ENCODE measurements at regions not wholly inside any gene's neighbourhood (a gene's known extent, or its start where the extent isn't known, plus 50 kb on each side); places are given as distances from the start of the nearest gene placed in this dataset.

DNA sequence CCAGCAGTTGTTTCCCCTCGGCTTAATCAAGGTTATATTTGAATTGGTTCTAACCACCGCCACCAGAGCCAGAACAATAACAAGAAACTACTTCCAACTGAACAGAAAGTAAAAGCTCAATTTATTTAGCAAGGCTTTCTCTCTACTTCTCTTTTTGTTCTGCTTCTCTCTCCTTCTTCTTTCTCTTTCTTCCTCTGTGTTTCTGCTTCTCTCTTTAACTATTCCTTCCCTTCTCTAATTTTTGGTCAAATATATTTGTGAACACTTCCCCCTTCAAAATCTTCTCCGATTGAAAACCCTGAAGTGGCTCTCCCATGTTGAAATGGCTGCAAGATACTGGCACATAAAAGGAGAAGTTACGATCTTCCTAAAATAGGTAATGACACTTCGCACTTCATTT, 1195.9 kb upstream of the PRKX start:
- no peak for FAIRE-seq
- H2AFZ ChIP-seq (ENCODE audit: control insufficient read depth, low read length) = no peak overlapping the region
- H3K9ac ChIP-seq (ENCODE audit: control insufficient read depth, extremely low read depth, insufficient read depth, low read length) = no peak overlapping the region

GRCh38 chrX:4905576-4905975, 1192.1 kb upstream of the PRKX start:
- Histone ChIP-seq H3K9ac (ENCODE audit: control insufficient read depth, extremely low read depth, insufficient read depth, low read length) (no peak overlapping the region), H3K27ac (ENCODE audit: control insufficient read depth, insufficient read depth, low read length) (no peak overlapping the region), H4K20me1 (ENCODE audit: control insufficient read depth, extremely low read depth, insufficient read depth, low read length) (no peaks in the 10 kb centered on the region), H3K4me3 (ENCODE audit: control insufficient read depth in 2 of 3, extremely low read depth in 1 of 3, insufficient read depth in 2 of 3, low read depth in 1 of 3, low read length in 3 of 3) (no peak overlapping the region), H2AFZ (ENCODE audit: control insufficient read depth, low read length) (no peak overlapping the region), H3K9me1 (ENCODE audit: control insufficient read depth, extremely low read depth, insufficient read depth, low read length) (no peaks in the 10 kb centered on the region), H3K27me3 (ENCODE audit: control insufficient read depth, extremely low read depth, insufficient read depth, low read length) (no peaks in the 10 kb centered on the region), H3K36me3 (ENCODE audit: control insufficient read depth in 2 of 2, extremely low read depth in 1 of 2, insufficient read depth in 2 of 2, low read length in 2 of 2) (no peaks in the 10 kb centered on the region), H3K4me1 (ENCODE audit: control insufficient read depth, extremely low read depth, insufficient read depth, low read length) (no peaks in the 10 kb centered on the region), H3K4me2 (ENCODE audit: control insufficient read depth, extremely low read depth, insufficient read depth, low read depth, low read length) (no peak overlapping the region), H3K79me2 (ENCODE audit: control insufficient read depth, insufficient read depth, low read length) (no peaks in the 10 kb centered on the region), H3K9me3 (ENCODE audit: control insufficient read depth, low read depth, low read length) (peaks cover 6% of the 10 kb centered on the region)
- TF ChIP-seq EZH2 (IDR thresholded peaks at IDR 0.05; ENCODE audit: low read length) (no peak), CTCF (optimal IDR thresholded peaks at IDR 0.05 in 1 of 3, IDR thresholded peaks at IDR 0.05 in 1 of 3, conservative IDR thresholded peaks at IDR 0.05 in 1 of 3; ENCODE audit: extremely low read depth in 1 of 3, insufficient read depth in 2 of 3, low read length in 3 of 3) (no peak)
- dilution Hi-C loops (cut with MboI; ENCODE audit: extremely low pct_ligation_motif_present, low sequenced_read_pairs) = no loop called here
- no peak for DNase-seq (ENCODE audit: low read depth, low spot score)
- no peak for FAIRE-seq

More for the DNA sequence above, 1195.9 kb upstream of the PRKX start:
- Histone ChIP-seq H3K4me1 (ENCODE audit: control insufficient read depth, extremely low read depth, insufficient read depth, low read length) (no peaks in the 10 kb centered on the region), H3K36me3 (ENCODE audit: control insufficient read depth in 2 of 2, extremely low read depth in 1 of 2, insufficient read depth in 2 of 2, low read length in 2 of 2) (no peaks in the 10 kb centered on the region), H4K20me1 (ENCODE audit: control insufficient read depth, extremely low read depth, insufficient read depth, low read length) (no peaks in the 10 kb centered on the region), H3K79me2 (ENCODE audit: control insufficient read depth, insufficient read depth, low read length) (no peaks in the 10 kb centered on the region), H3K4me3 (ENCODE audit: control insufficient read depth in 2 of 3, extremely low read depth in 1 of 3, insufficient read depth in 2 of 3, low read depth in 1 of 3, low read length in 3 of 3) (no peak overlapping the region), H3K9me1 (ENCODE audit: control insufficient read depth, extremely low read depth, insufficient read depth, low read length) (no peaks in the 10 kb centered on the region), H3K27ac (ENCODE audit: control insufficient read depth, insufficient read depth, low read length) (no peak overlapping the region), H3K9me3 (ENCODE audit: control insufficient read depth, low read depth, low read length) (peaks cover 5% of the 10 kb centered on the region), H3K4me2 (ENCODE audit: control insufficient read depth, extremely low read depth, insufficient read depth, low read depth, low read length) (no peak overlapping the region), H3K27me3 (ENCODE audit: control insufficient read depth, extremely low read depth, insufficient read depth, low read length) (no peaks in the 10 kb centered on the region)
- no peak for DNase-seq (ENCODE audit: low read depth, low spot score)
- dilution Hi-C loops (cut with MboI; ENCODE audit: extremely low pct_ligation_motif_present, low sequenced_read_pairs) = no loop called here
- TF ChIP-seq CTCF (optimal IDR thresholded peaks at IDR 0.05 in 1 of 3, IDR thresholded peaks at IDR 0.05 in 1 of 3, conservative IDR thresholded peaks at IDR 0.05 in 1 of 3; ENCODE audit: extremely low read depth in 1 of 3, insufficient read depth in 2 of 3, low read length in 3 of 3) (no peak), EZH2 (IDR thresholded peaks at IDR 0.05; ENCODE audit: low read length) (no peak)
